Breast epithelium (tissue), 4 donors: ENCODE measurements at regions not wholly inside any gene's neighbourhood (a gene's known extent, or its start where the extent isn't known, plus 50 kb on each side); places are given as distances from the start of the nearest gene placed in this dataset.

Experiments
- DNase-seq, 2 donors: peaks; one replicate each; pipeline ENCODE4 v3.0.0-alpha.2; 2019; ENCODE audit warnings: low spot score in 2 of 2
- H3K27ac ChIP-seq, 2 donors: fragments of 200-600 bp; sonication (generic) in 1 of 2; one replicate each; pipeline ENCODE4 v1.5.1; 2016 to 2019; ENCODE audit warnings: mild to moderate bottlenecking in 1 of 2
- H3K27me3 ChIP-seq, 2 donors: fragments of 200-600 bp; sonication (generic) in 1 of 2; one replicate each; pipeline versions ENCODE4 v1.5.1 to v1.6.0; 2017 to 2019; ENCODE audit warnings: control low read depth in 1 of 2, mild to moderate bottlenecking in 1 of 2
- H3K36me3 ChIP-seq: fragments of 200-600 bp; one replicate; pipeline ENCODE4 v1.5.1; 2019
- H3K4me1 ChIP-seq, 2 donors: fragments of 200-600 bp; sonication (generic); one replicate each; pipeline ENCODE4 v1.5.1; 2016 to 2019; ENCODE audit warnings: control low read depth in 1 of 2
- H3K4me3 ChIP-seq, 3 donors: fragments of 200-600 bp; sonication (generic); 1 replicate in 2 of 3; 2 replicates in 1 of 3; pipeline ENCODE4 v1.5.1; 2016 to 2019; ENCODE audit warnings: mild to moderate bottlenecking in 3 of 3, moderate library complexity in 2 of 3
- H3K9me3 ChIP-seq, 2 donors: fragments of 200-600 bp; sonication (generic) in 1 of 2; one replicate each; pipeline ENCODE4 v1.5.1; 2016 to 2019; ENCODE audit warnings: control low read depth in 1 of 2
- POLR2A ChIP-seq: fragments of 450-650 bp; IDR thresholded peaks from one replicate; pipeline ENCODE4 v1.6.1; 2016; ENCODE audit warnings: antibody characterized with exemption, mild to moderate bottlenecking, moderate library complexity
- POLR2AphosphoS5 ChIP-seq, 3 donors: sonication (generic); formaldehyde crosslinking; IDR thresholded peaks; one replicate each; pipeline ENCODE4 v1.6.1; 2017; ENCODE audit warnings: antibody characterized with exemption in 3 of 3
- intact Hi-C: fragments of 100-400 bp; cut with DNase I; formaldehyde crosslinking; loops from one replicate; pipeline ENCODE4 v1.15.1; 2023; ENCODE audit warnings: low total_unique reads
- TF ChIP-seq, protein P1 (sequence below), 3 donors: fragments of 450-650 bp; IDR thresholded peaks; one replicate each; pipeline ENCODE4 v1.5.1; 2016 to 2017; ENCODE audit warnings: antibody characterized with exemption in 3 of 3, mild to moderate bottlenecking in 3 of 3, moderate library complexity in 3 of 3

DNA sequence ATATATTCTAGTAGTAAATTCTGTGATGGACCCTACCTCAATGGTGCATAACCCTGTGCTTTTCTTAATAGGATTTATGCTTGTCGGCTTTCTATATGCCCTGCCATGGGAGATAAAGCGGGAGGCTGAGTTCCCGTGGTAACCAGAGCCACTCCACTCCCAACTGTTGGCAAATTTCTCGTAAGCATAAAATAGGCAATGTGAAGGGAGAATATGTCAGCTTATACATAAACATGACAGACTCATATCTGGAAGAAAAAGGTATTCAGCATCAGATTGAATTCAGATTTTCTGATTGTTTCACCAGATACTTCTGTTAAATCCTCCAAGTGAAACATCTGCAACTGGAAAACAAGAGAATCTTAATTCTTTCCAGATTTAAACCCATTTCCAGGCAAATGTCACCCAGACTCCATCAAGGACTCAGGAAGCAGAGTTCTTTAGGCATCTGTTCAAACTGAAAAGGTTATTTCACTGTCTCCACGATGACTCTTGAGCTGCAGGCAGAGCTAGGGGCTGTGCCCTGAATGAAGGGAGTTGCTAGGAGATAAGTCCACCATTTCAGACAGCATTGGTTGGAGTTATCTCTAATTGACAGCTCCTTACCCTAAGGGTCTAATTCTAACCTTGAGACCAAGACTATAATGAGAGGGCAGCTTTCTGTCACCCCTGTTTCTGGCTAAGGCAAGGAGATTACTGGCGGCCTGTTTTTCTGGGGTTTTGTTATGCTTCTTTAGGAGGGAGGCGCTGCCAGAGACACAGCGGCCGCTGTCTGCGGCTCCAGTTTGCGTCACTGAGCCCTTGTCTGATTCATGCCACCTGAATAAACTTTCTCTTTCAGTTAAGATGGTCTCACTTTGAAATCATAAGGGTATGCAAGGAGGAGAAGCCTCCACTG lies 381.3 kb downstream of the SOX11 start:
- no peak overlapping the region for H3K27ac ChIP-seq
- DNase-seq = no peak
- no peak overlapping the region for H3K4me3 ChIP-seq
- intact Hi-C loops = no loop called here
- H3K27me3 ChIP-seq = no peaks in the 10 kb centered on the region
- TF ChIP-seq POLR2AphosphoS5 (IDR thresholded peaks at IDR 0.05) = no peak
- TF ChIP-seq POLR2A = no peak
- TF ChIP-seq, protein P1, sequence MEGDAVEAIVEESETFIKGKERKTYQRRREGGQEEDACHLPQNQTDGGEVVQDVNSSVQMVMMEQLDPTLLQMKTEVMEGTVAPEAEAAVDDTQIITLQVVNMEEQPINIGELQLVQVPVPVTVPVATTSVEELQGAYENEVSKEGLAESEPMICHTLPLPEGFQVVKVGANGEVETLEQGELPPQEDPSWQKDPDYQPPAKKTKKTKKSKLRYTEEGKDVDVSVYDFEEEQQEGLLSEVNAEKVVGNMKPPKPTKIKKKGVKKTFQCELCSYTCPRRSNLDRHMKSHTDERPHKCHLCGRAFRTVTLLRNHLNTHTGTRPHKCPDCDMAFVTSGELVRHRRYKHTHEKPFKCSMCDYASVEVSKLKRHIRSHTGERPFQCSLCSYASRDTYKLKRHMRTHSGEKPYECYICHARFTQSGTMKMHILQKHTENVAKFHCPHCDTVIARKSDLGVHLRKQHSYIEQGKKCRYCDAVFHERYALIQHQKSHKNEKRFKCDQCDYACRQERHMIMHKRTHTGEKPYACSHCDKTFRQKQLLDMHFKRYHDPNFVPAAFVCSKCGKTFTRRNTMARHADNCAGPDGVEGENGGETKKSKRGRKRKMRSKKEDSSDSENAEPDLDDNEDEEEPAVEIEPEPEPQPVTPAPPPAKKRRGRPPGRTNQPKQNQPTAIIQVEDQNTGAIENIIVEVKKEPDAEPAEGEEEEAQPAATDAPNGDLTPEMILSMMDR (IDR thresholded peaks at IDR 0.05) = no peak
- H3K36me3 ChIP-seq = no peaks in the 10 kb centered on the region
- H3K4me1 ChIP-seq = no peaks in the 10 kb centered on the region
- no peaks in the 10 kb centered on the region for H3K9me3 ChIP-seq

DNA sequence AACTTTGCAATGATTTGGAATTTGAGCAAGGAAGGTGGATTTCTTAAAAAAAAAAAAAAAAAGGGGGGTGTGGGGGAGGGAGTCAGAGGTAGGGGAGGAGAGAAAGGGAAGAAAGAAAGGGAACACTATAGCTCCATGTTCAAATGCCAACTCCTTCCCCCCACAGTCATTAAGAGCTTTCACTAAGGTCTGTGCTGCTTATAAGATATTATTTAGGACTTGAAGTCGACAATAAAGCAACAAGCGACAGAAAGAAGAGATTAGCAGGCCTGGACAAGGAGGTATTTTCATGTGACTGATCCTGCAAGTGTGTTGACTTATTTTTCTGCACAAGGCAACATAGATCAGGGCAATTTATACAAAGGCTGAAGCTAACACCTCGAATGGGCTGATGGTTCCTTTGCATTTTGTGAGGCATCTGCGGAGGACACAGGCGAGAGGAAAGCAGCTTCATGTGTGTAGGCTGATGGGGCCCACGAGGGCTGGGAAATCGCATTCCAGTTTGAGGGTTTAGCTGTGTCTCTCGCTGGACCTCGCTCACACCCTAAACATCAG lies 382.0 kb downstream of the SOX11 start:
- intact Hi-C loops = no loop called here
- Histone ChIP-seq H3K27ac (no peak overlapping the region), H3K4me3 (no peak overlapping the region), H3K4me1 (no peaks in the 10 kb centered on the region), H3K9me3 (no peaks in the 10 kb centered on the region), H3K36me3 (no peaks in the 10 kb centered on the region), H3K27me3 (no peaks in the 10 kb centered on the region)
- DNase-seq = no peak
- TF ChIP-seq, protein P1 (IDR thresholded peaks at IDR 0.05) = no peak
- no peak for TF ChIP-seq POLR2A
- TF ChIP-seq POLR2AphosphoS5 (IDR thresholded peaks at IDR 0.05) = no peak

DNA sequence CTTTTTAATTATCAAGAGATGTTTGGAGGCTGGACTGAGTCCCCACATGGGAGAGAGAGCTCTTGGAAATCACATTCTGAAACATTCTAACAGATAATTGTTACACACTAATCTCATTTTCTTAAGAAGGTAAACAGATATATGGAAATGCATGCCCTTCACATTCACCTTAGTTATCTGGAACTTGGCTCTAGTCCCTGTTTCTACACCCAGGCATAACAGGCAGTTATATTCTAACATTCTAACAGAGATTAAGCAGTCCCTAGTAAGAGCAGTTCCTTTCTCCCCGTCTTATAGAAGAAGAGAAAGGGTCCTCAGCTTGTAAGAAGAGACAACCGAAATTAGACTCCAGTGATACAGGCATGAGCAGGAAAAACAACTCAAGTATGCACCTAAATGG lies 385.4 kb downstream of the SOX11 start:
- Histone ChIP-seq H3K4me3 (no peak overlapping the region), H3K4me1 (no peaks in the 10 kb centered on the region), H3K36me3 (no peaks in the 10 kb centered on the region), H3K27ac (no peak overlapping the region), H3K9me3 (no peaks in the 10 kb centered on the region), H3K27me3 (no peaks in the 10 kb centered on the region)
- intact Hi-C loops = no loop called here
- TF ChIP-seq POLR2AphosphoS5 (IDR thresholded peaks at IDR 0.05) = no peak
- TF ChIP-seq, protein P1 (IDR thresholded peaks at IDR 0.05) = no peak
- TF ChIP-seq POLR2A = no peak
- no peak for DNase-seq

DNA sequence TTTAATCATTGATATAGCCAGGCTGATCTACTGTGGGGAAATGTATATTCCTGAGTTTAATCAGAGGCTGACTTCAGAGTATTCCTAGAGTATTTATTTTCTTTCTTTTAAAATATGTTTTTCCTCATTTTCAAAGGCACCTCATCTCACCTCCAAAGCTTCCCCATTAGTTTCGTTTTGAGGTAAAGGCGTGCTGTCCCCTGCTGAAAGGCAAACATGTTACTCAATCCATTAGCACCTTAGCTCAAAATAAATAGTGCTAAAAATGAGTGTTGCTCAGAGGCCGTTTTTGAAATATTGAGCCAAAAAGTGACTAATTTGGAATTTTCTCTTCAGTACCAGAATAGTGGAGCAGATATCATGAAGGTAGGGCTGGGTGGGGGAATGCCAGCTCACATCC lies 386.2 kb downstream of the SOX11 start:
- intact Hi-C loops = loop anchor here (2.0 kb wide), 1 partner anchor 48 kb away; no protein-coding TSS in a partner anchor
- Histone ChIP-seq H3K36me3 (no peaks in the 10 kb centered on the region), H3K4me3 (no peak overlapping the region), H3K27me3 (no peaks in the 10 kb centered on the region), H3K4me1 (no peaks in the 10 kb centered on the region), H3K9me3 (no peaks in the 10 kb centered on the region), H3K27ac (no peak overlapping the region)
- no peak for DNase-seq
- TF ChIP-seq POLR2A (no peak), POLR2AphosphoS5 (IDR thresholded peaks at IDR 0.05) (no peak)
- TF ChIP-seq, protein P1 (IDR thresholded peaks at IDR 0.05) = no peak

DNA sequence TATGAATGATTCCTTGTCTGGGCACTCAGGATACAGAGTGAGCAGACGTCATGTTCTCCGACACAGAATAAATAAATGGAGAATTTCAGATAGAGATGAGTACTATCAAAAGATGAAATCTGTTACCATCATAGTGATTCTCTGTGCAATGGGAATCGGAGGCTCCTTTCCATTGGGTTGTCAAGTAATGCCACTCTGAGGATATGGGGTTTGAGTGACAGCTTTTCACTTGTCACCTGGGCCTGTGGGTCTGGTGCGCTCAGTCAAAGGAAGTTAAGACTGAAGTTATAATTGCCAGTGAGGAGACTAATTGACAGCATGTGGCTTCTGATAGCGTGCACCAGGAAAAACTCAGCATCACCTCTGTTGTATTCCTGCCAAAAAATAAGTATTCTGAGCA lies 387.2 kb downstream of the SOX11 start:
- intact Hi-C loops = loop anchor here (2.0 kb wide), 1 partner anchor 49 kb away; no protein-coding TSS in a partner anchor
- Histone ChIP-seq H3K27me3 (no peaks in the 10 kb centered on the region), H3K36me3 (no peaks in the 10 kb centered on the region), H3K27ac (no peak overlapping the region), H3K9me3 (no peaks in the 10 kb centered on the region), H3K4me1 (no peaks in the 10 kb centered on the region), H3K4me3 (no peak overlapping the region)
- DNase-seq = no peak
- TF ChIP-seq, protein P1 (IDR thresholded peaks at IDR 0.05) = no peak
- TF ChIP-seq POLR2AphosphoS5 (IDR thresholded peaks at IDR 0.05) = no peak
- TF ChIP-seq POLR2A = no peak
